NCI-H2196 treated with DMSO at 0.1 percent for 48 hours (cell line): ENCODE measurements at regions not wholly inside any gene's neighbourhood (a gene's known extent, or its start where the extent isn't known, plus 50 kb on each side); places are given as distances from the start of the nearest gene placed in this dataset.

ENCODE experiments used
- DNase-seq: peaks from one replicate; lab custom pipeline; 2025; ENCODE audit not compliant: unreplicated experiment; lab: John Stamatoyannopoulos, UW

DNA sequence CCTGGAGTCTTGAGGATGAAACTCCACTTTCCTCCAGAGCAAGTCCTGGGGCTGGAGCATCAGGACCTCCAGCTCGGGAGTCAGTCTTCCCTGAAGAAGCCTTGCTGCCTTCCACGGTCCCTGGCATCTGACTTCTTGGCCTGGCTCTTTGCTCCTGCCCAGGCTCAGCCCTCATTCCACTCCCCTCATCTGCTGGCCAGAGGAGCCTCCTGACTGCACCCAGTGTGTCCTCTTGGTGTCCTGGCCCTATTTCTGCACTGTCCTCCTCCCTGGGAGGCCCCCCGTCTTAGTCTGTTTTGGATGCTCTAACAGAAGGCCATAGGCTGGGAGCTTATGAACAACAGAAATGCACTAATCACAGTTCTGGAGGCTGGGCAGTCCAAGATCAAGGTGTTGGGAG lies 231.5 kb downstream of the LOXHD1 start:
- DNase-seq: no peak

DNA sequence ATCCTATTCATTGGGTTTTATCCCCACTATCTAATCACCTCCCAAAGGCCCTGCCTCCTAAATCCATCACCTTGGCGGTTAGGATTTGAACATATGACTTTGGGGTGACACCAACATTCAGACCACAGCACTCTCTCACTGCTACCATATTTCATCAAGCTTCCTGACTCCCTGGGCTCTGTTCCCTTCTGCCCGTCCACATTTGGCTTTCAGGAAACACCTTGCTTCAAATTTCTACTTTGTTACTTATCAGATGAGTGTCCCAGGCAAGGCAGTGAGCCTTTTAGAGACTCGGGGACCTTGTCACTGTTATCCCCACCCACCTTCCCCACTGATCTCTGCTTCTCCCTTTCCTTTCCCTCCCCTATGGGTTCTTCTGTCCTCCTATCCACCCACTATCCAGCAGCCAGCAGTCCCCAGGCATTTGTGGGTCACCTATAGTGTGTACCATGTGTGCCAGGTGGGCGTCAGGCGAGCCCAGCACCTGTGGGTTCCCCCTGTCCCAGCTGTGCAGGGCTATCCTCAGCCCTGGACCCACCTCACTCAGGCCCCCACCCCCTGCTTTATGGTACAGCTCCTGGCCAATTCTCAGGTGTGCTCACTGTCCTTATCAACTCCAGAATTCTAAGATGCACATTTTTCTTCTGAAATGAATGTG lies 230.9 kb downstream of the LOXHD1 start:
- no peak for DNase-seq

DNA sequence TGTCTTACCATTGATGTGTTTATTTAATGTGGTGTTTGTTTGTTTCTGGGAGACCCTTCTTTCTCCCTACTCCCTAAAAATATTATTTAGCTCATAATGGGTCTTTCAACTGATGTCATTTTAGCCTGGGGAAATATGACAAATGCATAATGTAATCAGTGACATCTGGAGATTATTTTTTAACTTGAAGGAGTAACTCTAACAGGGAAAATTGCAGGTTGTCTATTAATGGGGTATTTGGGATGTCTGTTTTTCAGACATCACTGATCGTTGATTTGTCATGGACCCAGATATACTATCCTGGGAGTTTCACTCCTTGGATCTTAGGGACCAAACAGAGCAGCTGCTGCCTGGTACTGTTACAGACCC lies 230.4 kb downstream of the LOXHD1 start:
- DNase-seq: no peak
